Gastroesophageal sphincter (tissue), 3 donors: ENCODE measurements at regions not wholly inside any gene's neighbourhood (a gene's known extent, or its start where the extent isn't known, plus 50 kb on each side); places are given as distances from the start of the nearest gene placed in this dataset.

Experiments used
- CTCF ChIP-seq, 4 experiments: fragments of 200-600 bp in 2 of 4; fragments of 450-650 bp in 2 of 4; sonication (generic) in 1 of 4; IDR thresholded peaks; one replicate each; pipeline ENCODE4 v1.5.1; 2017 to 2019; ENCODE audit warnings: antibody characterized with exemption in 4 of 4, mild to moderate bottlenecking in 2 of 4, moderate library complexity in 2 of 4
- EP300 ChIP-seq: sonication (generic); formaldehyde crosslinking; IDR thresholded peaks from one replicate; pipeline ENCODE4 v1.6.1; 2017; ENCODE audit warnings: antibody characterized with exemption, mild to moderate bottlenecking
- POLR2A ChIP-seq, 2 donors: fragments of 450-650 bp; IDR thresholded peaks; one replicate each; pipeline ENCODE4 v1.6.1; 2017; ENCODE audit warnings: antibody characterized with exemption in 2 of 2, mild to moderate bottlenecking in 2 of 2, moderate library complexity in 1 of 2
- POLR2AphosphoS5 ChIP-seq: sonication (generic); formaldehyde crosslinking; IDR thresholded peaks from one replicate; pipeline ENCODE4 v1.6.1; 2017; ENCODE audit warnings: antibody characterized with exemption

- no peak for TF ChIP-seq CTCF (IDR thresholded peaks at IDR 0.05)
- no peak for TF ChIP-seq POLR2A (IDR thresholded peaks at IDR 0.05)
- no peak for TF ChIP-seq POLR2AphosphoS5
- TF ChIP-seq EP300 = no peak
Observed at GRCh38 chr14:85475113-85475512, 54.8 kb upstream of the FLRT2 start.
